ENCODE measurements at regions not wholly inside any gene's neighbourhood (a gene's known extent, or its start where the extent isn't known, plus 50 kb on each side); places are given as distances from the start of the nearest gene placed in this dataset.

- ChIA-PET POLR2A (ENCODE audit: low non-redundant PET) (no interaction called here), CTCF (no interaction called here)
- H3K27ac ChIP-seq = no peak overlapping the region
- no peak for DNase-seq (ENCODE audit: low spot score)
- TF ChIP-seq CTCF (conservative IDR thresholded peaks at IDR 0.05; ENCODE audit: low read depth) = no peak
Observed at GRCh38 chr17:73806768-73807167, 162.5 kb upstream of the SDK2 start.

- DNase-seq (ENCODE audit: low spot score) = no peak
- no peak overlapping the region for H3K27ac ChIP-seq
- no peak for TF ChIP-seq CTCF (conservative IDR thresholded peaks at IDR 0.05; ENCODE audit: low read depth)
- CTCF ChIA-PET = interaction anchor here (0.6 kb wide), 1 partner anchor 15 kb away, joined by 4 read pairs; no protein-coding TSS in a partner anchor
- POLR2A ChIA-PET (ENCODE audit: low non-redundant PET) = no interaction called here
Observed at GRCh38 chr17:73813201-73813600, 169.0 kb upstream of the SDK2 start.

GRCh38 chr17:73814075-73814474 lies 169.8 kb upstream of the SDK2 start:
- ChIA-PET POLR2A (ENCODE audit: low non-redundant PET) (no interaction called here), CTCF (interaction anchor here (0.6 to 0.7 kb wide), 2 partner anchors 116 to 384 kb away, joined by 3 to 4 read pairs; no protein-coding TSS in a partner anchor)
- no peak for TF ChIP-seq CTCF (conservative IDR thresholded peaks at IDR 0.05; ENCODE audit: low read depth)
- H3K27ac ChIP-seq = no peak overlapping the region
- DNase-seq (ENCODE audit: low spot score) = no peak

GRCh38 chr17:73815474-73815873 lies 171.2 kb upstream of the SDK2 start:
- POLR2A ChIA-PET (ENCODE audit: low non-redundant PET) = no interaction called here
- CTCF ChIA-PET = interaction anchor here (0.6 kb wide), 1 partner anchor 18 kb away, joined by 4 read pairs; no protein-coding TSS in a partner anchor

GRCh38 chr17:73819440-73820395 lies 175.5 kb upstream of the SDK2 start:
- CTCF ChIA-PET = no interaction called here
- no peak for TF ChIP-seq CTCF (conservative IDR thresholded peaks at IDR 0.05; ENCODE audit: low read depth)
- POLR2A ChIA-PET (ENCODE audit: low non-redundant PET) = no interaction called here
- no peak overlapping the region for H3K27ac ChIP-seq
- DNase-seq (ENCODE audit: low spot score) = no peak

More at GRCh38 chr17:73815474-73815873, 171.2 kb upstream of the SDK2 start:
- no peak for DNase-seq (ENCODE audit: low spot score)
- TF ChIP-seq CTCF (conservative IDR thresholded peaks at IDR 0.05; ENCODE audit: low read depth) = no peak
- H3K27ac ChIP-seq = no peak overlapping the region

GRCh38 chr17:73820686-73821448 lies 176.6 kb upstream of the SDK2 start:
- ChIA-PET POLR2A (ENCODE audit: low non-redundant PET) (no interaction called here), CTCF (no interaction called here)
- TF ChIP-seq CTCF (conservative IDR thresholded peaks at IDR 0.05; ENCODE audit: low read depth) = no peak
- DNase-seq (ENCODE audit: low spot score) = no peak
- no peak overlapping the region for H3K27ac ChIP-seq
